ENCODE measurements at regions not wholly inside any gene's neighbourhood (a gene's known extent, or its start where the extent isn't known, plus 50 kb on each side); places are given as distances from the start of the nearest gene placed in this dataset.

DNA sequence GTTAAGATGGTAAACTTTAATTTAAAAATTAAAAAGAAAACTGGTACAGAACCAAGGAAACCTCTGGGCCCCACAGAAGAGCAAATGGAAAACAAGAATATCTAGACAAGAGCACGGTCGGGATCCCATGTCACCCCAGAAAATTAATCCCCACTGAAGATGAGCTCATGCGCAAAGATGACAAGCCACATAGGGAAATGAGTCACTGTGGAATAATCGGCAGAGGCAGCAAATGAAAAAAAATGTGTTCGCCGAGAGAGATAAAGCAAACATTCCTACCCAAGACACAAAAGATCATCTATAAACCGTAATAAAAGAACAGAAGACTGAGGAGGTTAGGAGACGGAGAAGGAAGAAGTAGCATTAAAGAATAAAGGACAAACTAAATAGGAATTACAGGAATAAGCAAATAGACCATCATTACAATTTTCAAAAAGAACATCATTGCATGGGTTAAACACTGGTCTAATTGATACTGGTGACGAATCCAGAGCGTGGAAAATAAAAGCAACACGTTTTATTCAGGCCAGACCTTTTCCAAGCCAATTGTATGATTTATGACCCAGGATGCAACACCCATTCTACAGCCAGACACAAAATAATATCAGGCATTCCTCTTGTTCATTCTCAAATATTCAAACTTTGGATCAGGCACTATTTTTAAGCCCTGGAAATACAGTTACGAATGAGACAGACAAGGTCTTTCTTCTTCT, 138.0 kb upstream of the ARID1B start:
- no peak for TF ChIP-seq CTCF (IDR thresholded peaks at IDR 0.05)
- H3K27ac Mint-ChIP-seq (ENCODE audit: unreplicated experiment): no peak overlapping the region
- no peaks in the 10 kb centered on the region for H3K27me3 Mint-ChIP-seq (ENCODE audit: low read depth)
- H3K9me3 Mint-ChIP-seq (ENCODE audit: low read depth): peaks cover 4% of the 10 kb centered on the region
- H3K36me3 Mint-ChIP-seq (ENCODE audit: low read depth): no peaks in the 10 kb centered on the region
- H3K4me3 Mint-ChIP-seq (ENCODE audit: unreplicated experiment): no peak overlapping the region
- no peaks in the 10 kb centered on the region for H3K4me1 Mint-ChIP-seq (ENCODE audit: low read depth)
- DNase-seq (ENCODE audit: low spot score): no peak

DNA sequence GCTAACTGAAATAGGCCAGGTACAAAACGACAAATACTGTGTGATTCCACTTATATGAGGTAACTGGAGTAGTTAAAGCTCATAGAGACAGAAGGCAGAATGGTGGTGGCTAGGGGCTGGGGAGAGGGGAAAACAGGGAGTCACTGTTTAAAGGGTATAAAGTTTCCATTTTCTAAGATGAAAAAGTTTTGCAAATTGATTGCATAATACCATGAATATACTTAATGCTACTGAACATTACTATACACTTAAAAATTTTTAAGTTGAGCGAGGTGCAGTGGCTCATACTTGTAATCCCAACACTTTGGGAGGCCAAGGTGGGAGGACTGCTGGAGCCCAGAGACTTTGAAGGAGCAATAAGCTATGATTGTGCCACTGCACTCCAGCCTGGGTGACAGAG, 138.6 kb upstream of the ARID1B start:
- Mint-ChIP-seq H3K9me3 (ENCODE audit: low read depth) (peaks cover 4% of the 10 kb centered on the region), H3K27ac (ENCODE audit: unreplicated experiment) (no peak overlapping the region), H3K4me1 (ENCODE audit: low read depth) (no peaks in the 10 kb centered on the region), H3K36me3 (ENCODE audit: low read depth) (no peaks in the 10 kb centered on the region), H3K4me3 (ENCODE audit: unreplicated experiment) (no peak overlapping the region), H3K27me3 (ENCODE audit: low read depth) (no peaks in the 10 kb centered on the region)
- DNase-seq (ENCODE audit: low spot score): no peak
- TF ChIP-seq CTCF (IDR thresholded peaks at IDR 0.05): no peak

- DNase-seq (ENCODE audit: low spot score): no peak
- no peaks in the 10 kb centered on the region for H3K4me1 Mint-ChIP-seq (ENCODE audit: low read depth)
- no peak overlapping the region for H3K4me3 Mint-ChIP-seq (ENCODE audit: unreplicated experiment)
- no peak for TF ChIP-seq CTCF (IDR thresholded peaks at IDR 0.05)
- H3K9me3 Mint-ChIP-seq (ENCODE audit: low read depth): no peaks in the 10 kb centered on the region
- no peak overlapping the region for H3K27ac Mint-ChIP-seq (ENCODE audit: unreplicated experiment)
- H3K27me3 Mint-ChIP-seq (ENCODE audit: low read depth): no peaks in the 10 kb centered on the region
- H3K36me3 Mint-ChIP-seq (ENCODE audit: low read depth): no peaks in the 10 kb centered on the region
These were observed 142.2 kb upstream of the ARID1B start for GRCh38 chr6:156634951-156635371.

- H3K27ac Mint-ChIP-seq (ENCODE audit: unreplicated experiment): no peak overlapping the region
- no peak for TF ChIP-seq CTCF (IDR thresholded peaks at IDR 0.05)
These were observed 143.1 kb upstream of the ARID1B start for GRCh38 chr6:156634048-156634447.

DNA sequence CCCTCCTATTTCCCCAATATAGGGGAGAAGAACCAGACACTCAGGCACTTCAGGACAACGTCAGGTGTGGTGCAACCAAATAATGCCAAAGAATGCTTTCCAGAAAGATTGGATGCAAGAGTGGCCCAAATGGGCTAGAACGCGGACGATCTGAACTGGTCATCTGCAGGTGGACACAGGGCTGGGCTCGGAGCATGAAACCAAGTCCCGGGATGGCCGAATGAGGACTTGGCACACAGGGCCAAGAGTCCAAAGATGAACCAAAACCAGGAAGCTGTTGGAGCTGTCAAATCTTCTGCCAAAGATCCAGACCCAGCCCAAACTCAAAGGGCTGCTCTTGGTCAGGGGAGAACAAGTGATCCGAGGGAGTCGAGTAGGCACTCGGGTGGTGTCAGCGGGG, 143.9 kb upstream of the ARID1B start:
- Mint-ChIP-seq H3K27me3 (ENCODE audit: low read depth) (no peaks in the 10 kb centered on the region), H3K4me1 (ENCODE audit: low read depth) (no peaks in the 10 kb centered on the region), H3K27ac (ENCODE audit: unreplicated experiment) (no peak overlapping the region), H3K4me3 (ENCODE audit: unreplicated experiment) (no peak overlapping the region), H3K36me3 (ENCODE audit: low read depth) (no peaks in the 10 kb centered on the region), H3K9me3 (ENCODE audit: low read depth) (no peaks in the 10 kb centered on the region)
- no peak for TF ChIP-seq CTCF (IDR thresholded peaks at IDR 0.05)
- no peak for DNase-seq (ENCODE audit: low spot score)

More at GRCh38 chr6:156634048-156634447, 143.1 kb upstream of the ARID1B start:
- DNase-seq (ENCODE audit: low spot score): no peak
- Mint-ChIP-seq H3K9me3 (ENCODE audit: low read depth) (no peaks in the 10 kb centered on the region), H3K4me1 (ENCODE audit: low read depth) (no peaks in the 10 kb centered on the region), H3K4me3 (ENCODE audit: unreplicated experiment) (no peak overlapping the region), H3K36me3 (ENCODE audit: low read depth) (no peaks in the 10 kb centered on the region), H3K27me3 (ENCODE audit: low read depth) (no peaks in the 10 kb centered on the region)
